Activated T-cell treated with anti-CD3 and anti-CD28 coated beads, Interleukin-2, amount 50 U/mL, for 72 hours (primary cell): ENCODE measurements at regions not wholly inside any gene's neighbourhood (a gene's known extent, or its start where the extent isn't known, plus 50 kb on each side); places are given as distances from the start of the nearest gene placed in this dataset.

ENCODE experiments used
- ATAC-seq, 2 donors: fragments of 150-1000 bp; cut with Tn5 transposase; replicated peaks in 1 of 2; 2 replicates each; pipeline ENCODE4 v1.10.0; 2021; ENCODE audit warnings: moderate library complexity in 2 of 2, mild to moderate bottlenecking in 1 of 2
- DNase-seq, 2 donors: peaks; one replicate each; pipeline ENCODE4 v3.0.0; 2021 to 2022; ENCODE audit warnings: mixed read lengths in 1 of 2
- H3K27ac Mint-ChIP-seq: one replicate; pipeline ENCODE4 v1.8.0; 2022; ENCODE audit warnings: mild to moderate bottlenecking, moderate library complexity, mixed read lengths
- H3K27me3 Mint-ChIP-seq: one replicate; pipeline ENCODE4 v1.8.0; 2022; ENCODE audit warnings: low read depth, mixed read lengths
- H3K36me3 Mint-ChIP-seq, 2 donors: one replicate each; pipeline ENCODE4 v1.8.0; 2022; ENCODE audit warnings: mixed read lengths in 2 of 2, mild to moderate bottlenecking in 1 of 2; ENCODE audit not compliant: insufficient read depth in 2 of 2
- H3K4me1 Mint-ChIP-seq: one replicate; pipeline ENCODE4 v1.8.0; 2022; ENCODE audit warnings: low read depth, mixed read lengths
- H3K4me3 Mint-ChIP-seq, 2 donors: one replicate each; pipeline ENCODE4 v1.8.0; 2022; ENCODE audit warnings: mild to moderate bottlenecking in 2 of 2, mixed read lengths in 2 of 2, moderate library complexity in 2 of 2
- H3K9me3 Mint-ChIP-seq, 2 donors: one replicate each; pipeline ENCODE4 v1.8.0; 2022; ENCODE audit warnings: mixed read lengths in 2 of 2

DNA sequence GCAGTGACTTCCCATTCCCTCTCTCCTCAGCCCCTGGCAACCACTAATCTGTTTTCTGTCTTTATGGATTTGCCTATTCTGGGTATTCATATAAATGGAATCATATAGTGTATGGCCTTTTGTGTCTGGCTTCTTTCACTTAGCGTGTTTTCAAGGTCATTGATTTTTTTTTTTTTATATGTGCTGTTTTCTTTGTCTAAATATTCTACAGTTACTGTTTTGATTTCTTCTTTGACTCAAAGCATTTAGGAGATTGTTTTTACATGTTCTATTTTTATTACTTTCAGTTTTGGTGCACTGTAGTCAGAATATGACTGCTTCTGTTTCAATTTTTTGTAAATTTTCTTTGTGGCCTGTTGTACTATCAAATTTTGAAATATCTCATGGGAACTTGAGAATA lies 71.9 kb upstream of the RNU6-1 start:
- ATAC-seq = no peak
- Mint-ChIP-seq H3K36me3 (peaks cover 0 to 2% of the 10 kb centered on the region in 2 donors), H3K9me3 (peaks cover 0 to 9% of the 10 kb centered on the region in 2 donors), H3K4me3 (no peak overlapping the region), H3K27me3 (peaks cover 7% of the 10 kb centered on the region), H3K4me1 (no peaks in the 10 kb centered on the region), H3K27ac (no peak overlapping the region)
- no peak for DNase-seq

DNA sequence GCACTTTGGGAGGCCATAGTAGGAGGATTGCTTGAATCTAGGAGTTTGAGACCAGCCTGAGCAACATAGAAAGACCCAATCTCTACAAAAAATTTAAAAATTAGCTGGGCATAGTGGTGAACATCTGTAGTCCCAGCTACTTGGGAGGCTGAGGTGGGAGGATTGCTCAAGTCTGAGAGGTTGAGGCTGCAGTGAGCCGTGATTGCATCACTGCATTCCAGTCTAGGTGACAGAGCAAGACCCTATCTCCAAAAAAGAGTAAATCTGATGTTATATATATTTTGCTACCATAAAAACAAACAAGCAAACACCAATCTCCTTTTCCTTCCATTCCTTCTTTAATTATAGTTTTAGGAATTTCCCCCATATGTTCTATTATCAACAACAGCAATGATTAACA lies 74.2 kb upstream of the RNU6-1 start:
- H3K27me3 Mint-ChIP-seq = no peaks in the 10 kb centered on the region
- H3K9me3 Mint-ChIP-seq = peaks cover 0 to 11% of the 10 kb centered on the region in 2 donors
- ATAC-seq (no peak), DNase-seq (no peak)
- H3K36me3 Mint-ChIP-seq = peaks cover 0 to 2% of the 10 kb centered on the region in 2 donors
- H3K27ac Mint-ChIP-seq = no peak overlapping the region
- no peaks in the 10 kb centered on the region for H3K4me1 Mint-ChIP-seq
- H3K4me3 Mint-ChIP-seq = no peak overlapping the region

DNA sequence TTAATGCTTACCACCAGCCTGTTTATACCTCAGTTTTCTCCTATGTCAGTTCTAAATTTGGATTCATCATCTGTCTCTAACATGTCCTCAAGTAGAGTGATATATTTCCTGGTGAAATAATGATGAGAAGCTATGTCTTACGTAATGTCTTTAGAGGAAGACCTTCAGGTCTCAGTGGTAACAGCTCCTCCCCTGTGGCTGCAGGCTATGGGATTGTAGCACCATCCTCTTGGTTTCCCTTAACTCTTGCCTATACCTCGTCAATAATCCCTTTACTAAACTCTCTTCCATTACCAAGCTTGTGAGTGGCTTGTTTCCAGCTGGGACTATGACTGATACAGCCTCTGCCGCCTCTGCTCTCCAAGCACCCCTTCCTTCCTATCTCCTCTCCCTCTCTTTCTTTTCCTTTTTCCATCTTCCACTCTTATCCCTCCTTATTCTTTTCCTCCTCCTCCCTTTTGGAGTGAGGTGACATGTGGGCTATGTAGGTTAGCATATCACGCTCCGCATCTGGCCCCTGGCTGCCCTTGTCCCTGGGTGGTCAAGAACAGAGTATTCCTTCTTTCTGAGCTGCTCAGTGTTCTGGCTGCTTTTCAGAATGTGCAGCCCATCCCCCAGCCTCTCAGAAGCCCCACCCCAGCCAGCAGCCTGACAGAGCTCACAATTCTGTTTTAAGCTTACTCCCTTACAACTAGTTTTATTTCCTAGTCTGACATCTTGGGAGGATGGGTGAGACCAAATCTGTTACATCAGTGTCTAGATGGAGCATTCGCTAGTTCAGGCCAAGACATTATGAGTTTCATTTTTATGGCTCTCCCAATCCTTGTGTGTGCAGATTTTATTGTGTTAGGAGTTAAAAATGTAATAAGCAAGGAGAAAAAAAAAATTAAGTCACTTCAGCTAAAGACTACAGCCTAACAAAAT lies 75.0 kb upstream of the RNU6-1 start:
- DNase-seq (no peak), ATAC-seq (no peak)
- Mint-ChIP-seq H3K4me1 (no peaks in the 10 kb centered on the region), H3K27me3 (no peaks in the 10 kb centered on the region), H3K36me3 (peaks cover 0 to 3% of the 10 kb centered on the region in 2 donors), H3K9me3 (peaks cover 2 to 11% of the 10 kb centered on the region in 2 donors), H3K27ac (no peak overlapping the region), H3K4me3 (no peak overlapping the region)

DNA sequence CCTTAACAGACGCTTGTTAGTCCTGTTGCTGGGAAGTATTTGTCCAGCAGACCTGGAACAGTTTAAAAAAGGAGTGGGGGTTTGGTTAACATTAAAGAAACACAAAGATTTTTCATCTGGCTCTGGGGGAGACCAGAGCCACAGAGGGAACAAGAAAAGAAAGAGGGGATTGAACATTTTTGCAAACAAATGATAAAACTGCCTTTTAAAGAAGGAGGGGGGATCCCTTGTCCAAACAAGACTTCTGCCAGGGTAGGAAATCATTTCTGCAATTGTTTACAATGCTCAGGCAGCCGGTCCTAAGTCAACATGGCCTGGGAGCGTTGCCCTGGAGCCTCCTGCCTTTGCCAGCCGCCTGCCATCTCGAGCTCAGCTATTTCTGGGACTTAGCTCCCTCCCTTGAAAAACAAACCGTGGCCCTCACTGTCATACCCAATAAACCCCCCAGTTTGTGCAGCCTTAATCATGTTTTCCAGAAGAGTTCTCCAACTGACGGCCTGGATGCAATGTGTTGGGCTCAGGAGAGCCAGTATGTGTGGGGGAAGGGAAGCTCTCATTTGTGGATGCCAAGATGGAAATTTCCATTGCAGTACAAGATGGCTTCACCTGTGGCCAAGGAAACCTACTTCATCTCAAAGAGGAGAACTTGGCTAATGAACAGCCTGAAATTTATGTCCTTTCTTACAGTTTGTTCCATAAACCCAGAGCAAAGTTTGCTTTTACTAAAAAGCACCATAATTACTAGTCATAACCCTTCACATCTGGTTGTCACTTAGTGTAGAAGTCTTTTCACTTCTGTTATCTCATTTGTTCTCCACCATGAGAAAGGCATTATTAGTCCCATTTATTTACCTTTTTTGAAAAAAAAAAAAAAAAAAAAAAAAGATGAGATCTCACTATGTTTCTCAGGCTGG lies 75.9 kb upstream of the RNU6-1 start:
- Mint-ChIP-seq H3K4me3 (no peak overlapping the region), H3K36me3 (peaks cover 0 to 2% of the 10 kb centered on the region in 2 donors), H3K4me1 (no peaks in the 10 kb centered on the region), H3K27me3 (no peaks in the 10 kb centered on the region), H3K27ac (no peak overlapping the region), H3K9me3 (peaks cover 3 to 7% of the 10 kb centered on the region in 2 donors)
- DNase-seq (no peak), ATAC-seq (no peak)

DNA sequence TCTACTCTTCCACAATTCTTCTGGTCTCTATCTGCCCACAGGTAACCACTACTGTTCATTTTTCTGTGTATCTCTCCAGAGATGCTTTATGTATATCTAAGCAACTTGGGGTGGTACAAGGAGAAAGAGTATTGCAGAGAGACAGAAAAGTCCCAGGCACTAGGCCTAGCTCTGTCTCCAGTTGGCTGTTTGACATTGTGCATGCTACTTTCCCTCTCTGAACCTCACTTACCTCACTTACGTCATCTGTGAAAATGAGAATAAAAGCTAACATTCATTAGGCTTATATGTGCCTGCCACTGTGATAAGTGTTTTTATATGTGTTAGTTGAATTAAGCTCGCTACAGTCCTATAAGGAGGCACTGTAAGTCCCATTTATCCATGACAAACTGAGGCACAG lies 76.7 kb upstream of the RNU6-1 start:
- H3K27me3 Mint-ChIP-seq = no peaks in the 10 kb centered on the region
- no peaks in the 10 kb centered on the region for H3K4me1 Mint-ChIP-seq
- peaks cover 0 to 2% of the 10 kb centered on the region in 2 donors for H3K36me3 Mint-ChIP-seq
- no peak overlapping the region for H3K4me3 Mint-ChIP-seq
- H3K27ac Mint-ChIP-seq = no peak overlapping the region
- no peak for ATAC-seq
- no peak for DNase-seq
- H3K9me3 Mint-ChIP-seq = peaks cover 3 to 5% of the 10 kb centered on the region in 2 donors

DNA sequence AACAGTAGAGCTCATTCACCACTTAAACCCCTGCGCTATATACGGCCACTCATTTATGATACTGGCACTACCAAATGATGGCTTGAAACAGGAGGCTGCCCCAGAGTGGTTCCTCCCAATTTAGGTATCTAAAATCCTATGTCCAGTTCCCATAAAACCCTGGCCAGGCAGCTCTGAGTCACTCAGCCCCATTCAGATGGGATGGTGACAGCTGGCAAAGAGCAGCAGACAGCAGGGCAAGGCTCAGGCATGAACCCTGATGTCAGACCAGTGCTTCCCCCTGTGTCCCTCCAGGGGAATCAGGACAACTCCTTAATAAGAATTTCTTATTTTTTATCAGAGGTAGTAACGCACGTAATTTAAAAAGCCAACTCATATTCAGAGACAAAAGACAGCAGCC lies 77.2 kb upstream of the RNU6-1 start:
- H3K9me3 Mint-ChIP-seq = peaks cover 3 to 5% of the 10 kb centered on the region in 2 donors
- no peak overlapping the region for H3K4me3 Mint-ChIP-seq
- H3K27ac Mint-ChIP-seq = no peak overlapping the region
- DNase-seq = no peak
- H3K4me1 Mint-ChIP-seq = no peaks in the 10 kb centered on the region
- no peaks in the 10 kb centered on the region for H3K27me3 Mint-ChIP-seq
- peaks cover 0 to 2% of the 10 kb centered on the region in 2 donors for H3K36me3 Mint-ChIP-seq
- no peak for ATAC-seq

DNA sequence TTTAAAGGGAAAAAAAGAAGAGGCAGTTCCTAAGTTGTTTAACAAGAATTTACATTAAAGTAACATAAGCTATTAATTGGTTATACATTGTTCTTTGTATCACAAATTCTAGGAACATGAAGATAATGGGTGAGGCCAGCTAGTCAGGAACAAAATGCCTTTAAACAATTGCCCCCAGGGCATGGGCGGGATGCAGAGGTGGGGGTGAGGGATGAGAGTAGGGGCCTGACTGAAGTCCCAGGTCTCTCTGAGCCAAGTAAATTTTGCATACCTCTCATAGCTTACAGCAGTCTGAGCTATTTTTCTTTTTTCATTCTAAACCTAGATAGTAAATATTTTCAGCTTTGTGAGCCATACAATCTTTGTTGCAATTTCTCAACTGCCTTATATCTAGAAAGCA lies 77.8 kb upstream of the RNU6-1 start:
- DNase-seq (no peak), ATAC-seq (no peak)
- H3K4me1 Mint-ChIP-seq = no peaks in the 10 kb centered on the region
- H3K36me3 Mint-ChIP-seq = peaks cover 0 to 2% of the 10 kb centered on the region in 2 donors
- H3K27ac Mint-ChIP-seq = no peak overlapping the region
- H3K4me3 Mint-ChIP-seq = no peak overlapping the region
- no peaks in the 10 kb centered on the region for H3K27me3 Mint-ChIP-seq
- peaks cover 3 to 5% of the 10 kb centered on the region in 2 donors for H3K9me3 Mint-ChIP-seq

DNA sequence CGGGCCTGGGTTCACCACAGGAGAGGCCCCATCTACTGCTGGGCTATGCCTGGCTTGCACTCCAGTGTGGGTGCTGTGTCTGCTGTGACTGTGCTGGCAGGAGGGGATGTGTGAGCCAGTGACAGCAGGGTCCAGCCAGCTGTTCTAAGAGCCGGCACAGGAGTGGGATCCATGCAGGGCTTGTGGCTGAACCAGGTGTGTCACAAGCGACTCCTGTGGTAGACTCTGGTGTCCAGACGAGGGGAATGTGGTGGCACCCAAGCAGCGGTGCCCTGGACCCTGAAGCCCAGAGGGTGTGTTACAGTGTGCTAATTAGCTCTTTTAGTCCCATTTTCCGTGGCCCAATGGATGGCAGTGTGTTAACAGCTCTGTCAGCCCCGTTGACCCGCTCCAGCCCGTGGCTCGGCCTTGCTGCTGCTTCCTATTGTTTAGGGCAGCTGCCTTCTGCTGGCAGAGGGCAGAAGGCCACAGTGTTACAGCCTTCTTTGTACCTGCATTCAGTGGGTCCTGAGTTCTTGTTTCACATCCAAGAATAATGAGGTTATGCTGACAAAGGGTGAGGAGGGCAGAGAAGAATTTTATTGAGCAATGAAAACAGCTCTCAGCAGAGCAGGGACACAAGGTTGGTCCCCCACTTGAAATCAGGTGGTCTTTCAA lies 78.5 kb upstream of the RNU6-1 start:
- Mint-ChIP-seq H3K4me1 (no peaks in the 10 kb centered on the region), H3K27me3 (no peaks in the 10 kb centered on the region), H3K27ac (no peak overlapping the region), H3K4me3 (no peak overlapping the region), H3K36me3 (peaks cover 0 to 2% of the 10 kb centered on the region in 2 donors), H3K9me3 (peaks cover 3 to 5% of the 10 kb centered on the region in 2 donors)
- no peak for ATAC-seq
- no peak for DNase-seq

DNA sequence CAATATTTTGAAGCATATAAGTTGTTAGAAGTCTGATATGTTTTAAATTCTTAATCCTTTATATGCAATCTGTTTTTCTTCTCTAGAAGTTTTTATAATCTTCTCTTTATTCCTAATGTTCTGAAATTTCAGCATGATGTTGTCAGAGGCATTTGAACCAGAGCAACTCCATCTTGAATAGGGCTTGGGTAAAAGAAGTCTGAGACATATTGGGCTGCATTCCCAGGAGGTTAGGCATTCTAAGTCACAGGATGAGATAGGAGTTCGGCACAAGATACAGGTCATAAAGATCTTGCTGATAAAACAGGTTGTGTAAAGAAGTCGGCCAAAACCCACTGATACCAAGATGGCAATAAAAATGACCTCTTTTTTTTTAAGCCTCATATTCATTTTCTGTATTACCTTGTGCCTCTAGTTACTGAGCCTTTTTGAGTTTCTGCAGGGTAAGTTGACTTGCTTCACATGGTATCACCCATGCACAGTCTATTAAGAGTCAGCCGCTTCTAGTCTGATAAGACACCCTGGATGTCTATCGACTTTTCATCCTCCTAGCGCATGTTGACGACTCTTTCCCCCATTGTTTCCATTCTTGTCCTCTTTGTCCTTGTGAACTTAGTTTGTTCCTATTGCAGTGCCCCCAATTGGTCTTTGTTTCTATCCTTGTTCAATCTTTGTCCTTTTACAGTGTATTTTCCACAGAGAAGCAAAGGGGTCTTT lies 80.8 kb upstream of the RNU6-1 start:
- Mint-ChIP-seq H3K36me3 (peaks cover 2 to 3% of the 10 kb centered on the region in 2 donors), H3K27me3 (no peaks in the 10 kb centered on the region), H3K4me1 (no peaks in the 10 kb centered on the region), H3K9me3 (peaks cover 5 to 7% of the 10 kb centered on the region in 2 donors), H3K4me3 (no peak overlapping the region), H3K27ac (no peak overlapping the region)
- ATAC-seq (no peak), DNase-seq (no peak)

DNA sequence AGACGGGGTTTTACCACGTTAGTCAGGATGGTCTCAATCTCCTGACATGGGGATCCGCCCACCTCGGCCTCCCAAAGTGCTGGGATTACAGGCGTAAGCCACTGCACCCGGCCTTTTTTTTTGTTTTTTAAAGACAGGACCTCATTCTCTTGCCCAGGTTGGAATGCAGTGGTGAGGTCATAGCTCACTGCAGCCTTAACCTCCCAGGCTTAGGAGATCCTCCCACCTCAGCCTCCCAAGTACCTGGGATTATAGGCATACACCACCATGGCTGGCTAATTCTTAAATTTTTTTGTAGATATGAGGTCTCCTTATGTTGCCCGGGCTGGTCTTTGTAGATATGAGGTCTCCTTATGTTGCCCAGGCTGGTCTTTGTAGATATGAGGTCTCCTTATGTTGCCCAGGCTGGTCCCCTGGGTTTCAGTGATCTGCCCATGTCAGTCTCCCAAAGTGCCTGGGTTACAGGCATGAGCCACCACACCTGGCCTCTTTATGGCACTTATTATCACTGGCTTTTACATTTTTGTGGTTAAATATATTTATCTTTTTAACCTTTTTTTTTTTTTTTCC lies 82.3 kb upstream of the RNU6-1 start:
- Mint-ChIP-seq H3K4me1 (no peaks in the 10 kb centered on the region), H3K36me3 (peaks cover 2 to 3% of the 10 kb centered on the region in 2 donors), H3K9me3 (peaks cover 5 to 7% of the 10 kb centered on the region in 2 donors), H3K27ac (no peak overlapping the region), H3K27me3 (no peaks in the 10 kb centered on the region), H3K4me3 (no peak overlapping the region)
- DNase-seq (no peak), ATAC-seq (no peak)

DNA sequence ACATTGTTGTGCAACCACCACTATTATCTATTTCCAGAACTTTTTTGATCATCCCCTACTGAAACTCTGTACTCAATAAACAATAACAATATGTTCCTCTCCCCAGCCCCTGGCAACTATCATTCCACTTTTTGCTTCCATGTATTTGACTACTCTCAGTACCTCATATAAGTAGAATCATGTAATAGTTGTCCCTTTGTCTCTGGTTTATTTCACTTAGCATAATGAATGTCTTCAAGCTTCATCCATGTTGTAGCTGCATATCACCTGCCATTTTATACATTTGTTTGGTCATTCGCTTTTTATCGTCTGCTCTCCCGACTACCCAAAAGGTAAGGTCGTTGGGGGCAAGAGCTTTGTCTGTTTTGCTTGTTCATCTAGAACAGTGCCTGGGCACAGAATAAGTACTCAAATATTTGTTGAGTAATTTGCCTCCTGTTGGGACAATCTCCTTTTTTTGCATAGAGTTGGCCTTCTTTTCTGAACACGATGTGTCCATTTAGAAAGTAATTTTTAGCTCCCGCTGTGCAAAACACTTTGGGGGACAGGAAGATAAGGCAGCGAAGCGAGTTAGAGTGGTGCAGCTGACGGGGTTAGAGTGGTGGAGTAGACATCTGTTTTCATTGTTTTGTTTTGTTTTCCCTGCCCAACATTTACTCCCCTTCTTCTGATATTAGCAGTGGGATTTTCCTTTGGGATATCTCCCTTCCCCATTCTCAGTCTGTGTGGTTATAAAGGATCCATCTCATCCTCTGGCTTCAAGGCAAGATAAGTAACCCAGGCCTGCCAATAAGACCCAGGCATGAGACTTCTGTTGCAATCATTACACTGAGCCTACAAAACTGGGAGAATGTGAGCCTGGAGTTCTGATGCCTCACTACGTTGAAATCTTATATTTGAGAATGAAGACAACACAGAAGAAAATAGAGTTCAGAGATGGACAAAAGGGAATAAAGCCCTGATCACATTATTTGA lies 83.4 kb upstream of the RNU6-1 start:
- ATAC-seq (no peak), DNase-seq (no peak)

More for the DNA sequence above, 83.4 kb upstream of the RNU6-1 start:
- no peak overlapping the region for H3K4me3 Mint-ChIP-seq
- no peaks in the 10 kb centered on the region for H3K27me3 Mint-ChIP-seq
- peaks cover 2 to 3% of the 10 kb centered on the region in 2 donors for H3K36me3 Mint-ChIP-seq
- peaks cover 5 to 7% of the 10 kb centered on the region in 2 donors for H3K9me3 Mint-ChIP-seq
- H3K27ac Mint-ChIP-seq = no peak overlapping the region
- no peaks in the 10 kb centered on the region for H3K4me1 Mint-ChIP-seq
